CD4-positive, alpha-beta T cell (primary cell): ENCODE measurements at regions not wholly inside any gene's neighbourhood (a gene's known extent, or its start where the extent isn't known, plus 50 kb on each side); places are given as distances from the start of the nearest gene placed in this dataset.

Experiments
- ATAC-seq: fragments of 200-7000 bp; cut with Tn5 transposase; one replicate; pipeline ENCODE4 v1.10.0; 2022; ENCODE audit warnings: mild to moderate bottlenecking; ENCODE audit not compliant: poor library complexity
- CTCF ChIA-PET: fragments of 350-600 bp; sonication (Branson Sonifier 250); formaldehyde crosslinking; loops from one replicate; lab custom pipeline; 2021; ENCODE audit warnings: antibody characterized with exemption, inconsistent platforms; lab: Charles Lee
- POLR2A ChIA-PET: fragments of 350-600 bp; sonication (Branson Sonifier 250); formaldehyde crosslinking; loops from one replicate; lab custom pipeline; 2021; ENCODE audit warnings: antibody characterized with exemption, inconsistent platforms; lab: Charles Lee
- DNase-seq, 14 experiments: peaks; one replicate each; pipeline ENCODE4 v3.0.0-alpha.2; 2013 to 2020; ENCODE audit warnings: mixed read lengths in 2 of 14
- H3K27ac ChIP-seq, 2 donors: one replicate each; pipeline versions ENCODE4 v1.5.1 to v1.7.0; 2013; ENCODE audit warnings: low read length in 2 of 2, low read depth in 1 of 2, mild to moderate bottlenecking in 1 of 2
- H3K27me3 ChIP-seq, 2 experiments: 1 replicate in 1 of 2; 2 replicates in 1 of 2; pipeline versions ENCODE4 v1.6.1 to v1.7.0; 2013; ENCODE audit warnings: low read length in 2 of 2, control low read depth in 1 of 2, mild to moderate bottlenecking in 1 of 2, moderate library complexity in 1 of 2; ENCODE audit not compliant: insufficient read depth in 2 of 2, control insufficient read depth in 1 of 2
- H3K36me3 ChIP-seq: one replicate; pipeline ENCODE4 v1.6.1; 2013; ENCODE audit warnings: low read length, control low read depth; ENCODE audit not compliant: insufficient read depth
- H3K4me1 ChIP-seq: one replicate; pipeline ENCODE4 v1.6.1; 2013; ENCODE audit warnings: low read length, control low read depth; ENCODE audit not compliant: insufficient read depth
- H3K4me3 ChIP-seq: one replicate; pipeline ENCODE4 v1.5.1; 2013; ENCODE audit warnings: mild to moderate bottlenecking, low read length, moderate library complexity
- H3K9me3 ChIP-seq, 2 experiments: 1 replicate in 1 of 2; 2 replicates in 1 of 2; pipeline versions ENCODE4 v1.6.1 to v1.7.0; 2013; ENCODE audit warnings: low read length in 2 of 2, mild to moderate bottlenecking in 2 of 2, control low read depth in 1 of 2, moderate library complexity in 1 of 2; ENCODE audit not compliant: control insufficient read depth in 1 of 2, insufficient read depth in 1 of 2
- H3K27ac Mint-ChIP-seq: one replicate; pipeline ENCODE4 v1.8.0; 2020; ENCODE audit warnings: mixed read lengths
- H3K27me3 Mint-ChIP-seq: one replicate; pipeline ENCODE4 v1.8.0; 2021; ENCODE audit warnings: mixed read lengths
- H3K36me3 Mint-ChIP-seq: one replicate; pipeline ENCODE4 v1.8.0; 2021; ENCODE audit warnings: low read depth, mixed read lengths
- H3K4me1 Mint-ChIP-seq: one replicate; pipeline ENCODE4 v1.8.0; 2021; ENCODE audit warnings: low read depth, mixed read lengths
- H3K4me3 Mint-ChIP-seq: one replicate; pipeline ENCODE4 v1.8.0; 2020; ENCODE audit warnings: mild to moderate bottlenecking, mixed read lengths
- H3K9me3 Mint-ChIP-seq: one replicate; pipeline ENCODE4 v1.8.0; 2020; ENCODE audit warnings: mixed read lengths
- intact Hi-C, 2 experiments: fragments of 100-400 bp; cut with DNase I in 1 of 2; cut with micrococcal nuclease in 1 of 2; formaldehyde crosslinking; loops; one replicate each; pipeline versions ENCODE4 v1.15.1 to v1.9.0; 2023 to 2025; cut with DNase I, micrococcal nuclease
- TF ChIP-seq, protein P1 (sequence below): fragments of 200-600 bp; IDR thresholded peaks from one replicate; pipeline ENCODE4 v1.8.0; 2022; ENCODE audit warnings: antibody characterized with exemption, mild to moderate bottlenecking

DNA sequence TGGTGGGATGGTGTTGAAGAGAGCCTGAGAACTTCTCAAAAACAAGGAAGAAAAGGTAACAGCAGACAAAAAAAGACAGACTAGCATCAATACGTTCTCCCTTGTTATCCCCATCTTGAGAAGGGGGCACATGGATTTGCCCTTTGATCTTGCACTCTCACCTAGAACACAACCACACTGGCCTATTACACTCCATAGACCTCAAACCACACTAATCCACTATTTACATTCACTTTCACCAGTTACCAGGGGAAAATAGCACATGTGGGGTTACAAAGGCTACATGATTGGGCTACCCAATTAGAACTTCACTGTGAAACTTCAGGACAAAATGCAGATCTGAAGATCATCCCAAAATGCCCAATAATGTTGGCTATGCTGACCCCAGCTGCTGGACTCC lies 72.6 kb upstream of the SELENOP start:
- Histone ChIP-seq H3K36me3 (no peaks in the 10 kb centered on the region), H3K4me1 (no peaks in the 10 kb centered on the region), H3K4me3 (no peak overlapping the region), H3K27ac (no peak overlapping the region), H3K27me3 (no peaks in the 10 kb centered on the region), H3K9me3 (no peaks in the 10 kb centered on the region)
- ChIA-PET POLR2A (no interaction called here), CTCF (no interaction called here)
- no peaks in the 10 kb centered on the region for H3K4me1 Mint-ChIP-seq
- H3K36me3 Mint-ChIP-seq: no peaks in the 10 kb centered on the region
- H3K9me3 Mint-ChIP-seq: no peaks in the 10 kb centered on the region
- TF ChIP-seq, protein P1, sequence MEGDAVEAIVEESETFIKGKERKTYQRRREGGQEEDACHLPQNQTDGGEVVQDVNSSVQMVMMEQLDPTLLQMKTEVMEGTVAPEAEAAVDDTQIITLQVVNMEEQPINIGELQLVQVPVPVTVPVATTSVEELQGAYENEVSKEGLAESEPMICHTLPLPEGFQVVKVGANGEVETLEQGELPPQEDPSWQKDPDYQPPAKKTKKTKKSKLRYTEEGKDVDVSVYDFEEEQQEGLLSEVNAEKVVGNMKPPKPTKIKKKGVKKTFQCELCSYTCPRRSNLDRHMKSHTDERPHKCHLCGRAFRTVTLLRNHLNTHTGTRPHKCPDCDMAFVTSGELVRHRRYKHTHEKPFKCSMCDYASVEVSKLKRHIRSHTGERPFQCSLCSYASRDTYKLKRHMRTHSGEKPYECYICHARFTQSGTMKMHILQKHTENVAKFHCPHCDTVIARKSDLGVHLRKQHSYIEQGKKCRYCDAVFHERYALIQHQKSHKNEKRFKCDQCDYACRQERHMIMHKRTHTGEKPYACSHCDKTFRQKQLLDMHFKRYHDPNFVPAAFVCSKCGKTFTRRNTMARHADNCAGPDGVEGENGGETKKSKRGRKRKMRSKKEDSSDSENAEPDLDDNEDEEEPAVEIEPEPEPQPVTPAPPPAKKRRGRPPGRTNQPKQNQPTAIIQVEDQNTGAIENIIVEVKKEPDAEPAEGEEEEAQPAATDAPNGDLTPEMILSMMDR: no peak
- H3K27me3 Mint-ChIP-seq: peaks cover 6% of the 10 kb centered on the region
- intact Hi-C loops: loop anchor here in 1 of 2 experiments (10.0 kb wide), 2 partner anchors 300 to 460 kb away; partner anchors contain the start of gene GHR
- DNase-seq (no peak), ATAC-seq (no peak)
- no peak overlapping the region for H3K27ac Mint-ChIP-seq
- H3K4me3 Mint-ChIP-seq: no peak overlapping the region

DNA sequence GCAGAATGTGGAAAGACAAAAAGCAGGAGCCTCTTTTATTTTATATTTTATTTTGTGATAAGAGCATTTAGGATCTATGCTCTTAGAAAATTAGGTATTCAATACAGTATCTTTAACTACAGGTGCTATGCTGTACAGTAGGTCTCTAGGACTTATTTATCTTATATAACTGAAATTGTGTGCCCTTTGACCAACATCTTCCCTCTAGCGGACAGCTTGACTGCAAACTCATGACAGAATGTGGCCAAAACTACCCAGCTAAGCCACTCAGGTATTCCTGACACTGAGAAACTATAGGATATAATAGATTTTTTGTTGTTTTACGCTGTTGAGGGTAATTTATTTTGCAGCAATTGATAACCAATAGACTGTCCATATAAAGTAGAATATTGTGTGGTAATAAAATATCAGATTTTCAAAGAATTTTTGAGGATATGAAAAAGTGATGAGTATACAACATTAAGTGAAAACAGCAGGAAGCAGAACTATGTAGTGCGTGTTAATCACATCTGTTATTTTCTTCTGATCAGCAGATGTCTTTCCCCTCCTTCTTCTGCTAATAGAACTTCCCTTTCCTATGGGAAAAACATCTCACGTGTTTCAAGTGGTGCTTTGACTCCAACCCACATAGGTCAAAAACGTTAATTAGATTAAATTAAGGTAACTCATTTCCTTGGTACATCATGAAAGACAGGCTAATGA lies 69.9 kb upstream of the SELENOP start:
- intact Hi-C loops: loop anchor here in 1 of 2 experiments (10.0 kb wide), 2 partner anchors 297 to 457 kb away; partner anchors contain the start of gene GHR
- Histone ChIP-seq H3K4me1 (no peaks in the 10 kb centered on the region), H3K27me3 (no peaks in the 10 kb centered on the region), H3K4me3 (no peak overlapping the region), H3K9me3 (no peaks in the 10 kb centered on the region), H3K36me3 (no peaks in the 10 kb centered on the region), H3K27ac (no peak overlapping the region)
- Mint-ChIP-seq H3K9me3 (no peaks in the 10 kb centered on the region), H3K27me3 (no peaks in the 10 kb centered on the region), H3K4me3 (no peak overlapping the region), H3K4me1 (no peaks in the 10 kb centered on the region), H3K36me3 (no peaks in the 10 kb centered on the region), H3K27ac (no peak overlapping the region)
- TF ChIP-seq, protein P1: no peak
- ChIA-PET POLR2A (interaction anchor here (0.7 kb wide), 1 partner anchor 112 kb away, joined by 3 read pairs; no protein-coding TSS in a partner anchor), CTCF (no interaction called here)
- DNase-seq: no peak
- ATAC-seq: no peak

DNA sequence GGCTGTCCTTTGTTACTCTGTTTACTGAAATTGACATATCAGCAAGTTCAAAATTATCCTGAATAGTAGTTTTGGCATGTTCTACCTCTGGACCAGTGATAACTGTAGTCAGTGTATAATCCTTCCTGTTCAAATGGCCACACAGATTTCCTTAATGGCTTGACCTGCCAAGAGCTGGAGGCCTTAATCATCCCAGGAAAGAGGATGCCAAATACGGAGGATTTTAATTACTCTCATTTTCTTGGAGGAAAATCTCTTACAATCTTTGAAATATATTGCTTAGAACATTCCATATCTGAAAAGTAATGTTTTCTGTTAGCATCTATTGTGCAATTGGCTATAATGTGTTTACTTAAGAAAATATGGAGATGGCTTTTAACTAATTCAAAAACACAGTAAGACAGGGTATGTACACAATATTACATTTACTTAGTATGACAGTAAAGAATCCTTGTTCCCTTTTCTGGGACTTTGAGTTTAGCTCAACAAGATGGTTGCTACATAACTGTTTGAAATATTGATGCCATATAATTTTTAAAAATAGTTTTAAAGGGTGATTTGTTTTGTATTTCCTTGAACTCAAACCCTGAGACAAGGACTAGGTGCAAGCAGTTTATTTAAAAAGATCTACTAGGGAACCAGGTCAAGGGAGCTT lies 68.9 kb upstream of the SELENOP start:
- TF ChIP-seq, protein P1: no peak
- Mint-ChIP-seq H3K4me3 (no peak overlapping the region), H3K27me3 (no peaks in the 10 kb centered on the region), H3K36me3 (no peaks in the 10 kb centered on the region), H3K9me3 (no peaks in the 10 kb centered on the region), H3K27ac (no peak overlapping the region), H3K4me1 (no peaks in the 10 kb centered on the region)
- CTCF ChIA-PET: interaction anchor here (1.0 kb wide), 1 partner anchor 9 kb away, joined by 3 read pairs; no protein-coding TSS in a partner anchor
- ATAC-seq: no peak
- intact Hi-C loops: loop anchor here in 1 of 2 experiments (10.0 kb wide), 2 partner anchors 296 to 456 kb away; partner anchors contain the start of gene GHR
- H3K27me3 ChIP-seq: no peaks in the 10 kb centered on the region
- no peak overlapping the region for H3K4me3 ChIP-seq
- DNase-seq: no peak
- H3K36me3 ChIP-seq: no peaks in the 10 kb centered on the region
- H3K9me3 ChIP-seq: no peaks in the 10 kb centered on the region
- no peak overlapping the region for H3K27ac ChIP-seq
- peaks cover 2% of the 10 kb centered on the region for H3K4me1 ChIP-seq
- POLR2A ChIA-PET: interaction anchor here (0.7 kb wide), 1 partner anchor 113 kb away, joined by 3 read pairs; no protein-coding TSS in a partner anchor
